Right cardiac atrium (tissue), 5 donors: ENCODE measurements at regions not wholly inside any gene's neighbourhood (a gene's known extent, or its start where the extent isn't known, plus 50 kb on each side); places are given as distances from the start of the nearest gene placed in this dataset.
A peak's percentile ranks its signal among the peaks of the same experiment; 100 is the strongest.

Source experiments
- ATAC-seq, 2 donors: fragments of 200-7000 bp; cut with Tn5 transposase; one replicate each; pipeline versions ENCODE4 v1.8.0 to v1.9.1; 2020; ENCODE audit warnings: moderate library complexity in 2 of 2, mild to moderate bottlenecking in 1 of 2
- DNase-seq, 3 donors: peaks; one replicate each; pipeline ENCODE4 v3.0.0-alpha.2; 2020
- H3K27ac ChIP-seq: one replicate; pipeline ENCODE4 v1.5.1; 2013; ENCODE audit warnings: mild to moderate bottlenecking, low read length, control low read depth, moderate library complexity
- H3K27me3 ChIP-seq: one replicate; pipeline ENCODE4 v1.6.1; 2013; ENCODE audit not compliant: control insufficient read depth, insufficient read depth
- H3K4me1 ChIP-seq: one replicate; pipeline ENCODE4 v1.6.1; 2013; ENCODE audit warnings: low read length; ENCODE audit not compliant: control insufficient read depth, insufficient read depth
- H3K4me3 ChIP-seq: one replicate; pipeline ENCODE4 v1.5.1; 2013; ENCODE audit warnings: low read length, control low read depth
- H3K9me3 ChIP-seq: one replicate; pipeline ENCODE4 v1.6.1; 2013; ENCODE audit warnings: low read length; ENCODE audit not compliant: control insufficient read depth
- WGBS: extraction: QIAGEN DNeasy Blood & Tissue Kit; methylation state at CpG from one replicate; pipeline ENCODE4 v1.1.7; 2013; 5-methylcytosine and 5-hydroxymethylcytosine counted together
- intact Hi-C, 4 donors: fragments of 100-400 bp; cut with DNase I; formaldehyde crosslinking; loops; one replicate each; pipeline versions ENCODE4 v1.11.0 to v1.14.0; 2022 to 2023
- donor health status: healthy with polysubstance abuse.
- donor health status: DM: no; HTN: yes; CAD: no.
- donor health status: DM: no; HTN: no; CAD: no.
- donor health status: DM: no; HTN: yes; CAD: no; lungs with severe emphysema.
- donor health status: DM: yes; HTN: yes; CAD: no.

GRCh38 chr5:174292348-174292747, 246.8 kb downstream of the NSG2 start:
- H3K4me3 ChIP-seq: no peak overlapping the region
- 89% methylated on average over 3 of the region's 3 CpGs for WGBS
- H3K27ac ChIP-seq: no peak overlapping the region
- no peaks in the 10 kb centered on the region for H3K9me3 ChIP-seq
- intact Hi-C loops: no loop called here
- DNase-seq (no peak), ATAC-seq (no peak)
- no peaks in the 10 kb centered on the region for H3K27me3 ChIP-seq
- H3K4me1 ChIP-seq: no peaks in the 10 kb centered on the region

DNA sequence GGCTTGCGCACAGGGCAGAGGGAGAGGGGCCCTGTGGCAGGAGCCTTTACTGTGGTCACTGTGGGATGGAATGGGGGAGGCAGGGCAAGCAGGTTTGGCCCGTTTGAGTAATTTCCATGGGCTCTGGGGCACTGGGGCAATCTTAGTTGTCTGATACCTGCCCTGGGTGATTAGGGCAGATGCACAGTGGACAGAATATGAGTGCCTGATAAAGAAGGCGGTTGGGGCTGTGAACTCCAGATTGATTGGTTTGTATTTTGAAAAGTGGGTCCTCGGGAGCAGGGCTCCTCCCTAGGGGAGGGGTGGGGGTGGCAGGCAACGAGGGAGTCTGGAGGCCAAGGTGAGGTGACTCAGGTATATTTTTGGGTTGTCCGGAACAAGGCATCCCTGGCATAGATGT, 247.5 kb downstream of the NSG2 start:
- intact Hi-C loops: no loop called here
- H3K27me3 ChIP-seq: no peaks in the 10 kb centered on the region
- no peak overlapping the region for H3K27ac ChIP-seq
- no peak for ATAC-seq
- 55% methylated on average over 6 of the region's 6 CpGs for WGBS
- no peak overlapping the region for H3K4me3 ChIP-seq
- no peaks in the 10 kb centered on the region for H3K9me3 ChIP-seq
- no peak for DNase-seq
- no peaks in the 10 kb centered on the region for H3K4me1 ChIP-seq

DNA sequence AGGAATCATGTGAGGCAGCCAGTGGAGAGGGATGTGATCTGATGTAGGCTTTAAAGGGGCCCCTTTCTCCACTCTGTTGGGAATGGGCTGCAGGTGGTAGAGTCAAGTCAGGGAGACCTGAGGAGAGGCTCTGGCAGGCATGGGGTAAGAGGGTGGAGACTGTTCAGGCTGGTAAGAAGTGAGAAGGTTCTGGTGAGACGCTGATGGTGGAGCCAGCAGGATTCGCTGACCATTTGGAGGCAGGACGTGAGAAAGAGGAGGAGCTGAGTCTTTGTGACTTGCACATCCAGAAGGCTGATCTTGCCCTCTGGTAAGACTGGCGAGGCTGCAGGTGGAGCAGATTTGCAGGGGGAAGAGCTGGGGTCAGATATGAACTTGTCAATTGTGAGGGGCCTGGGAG, 248.0 kb downstream of the NSG2 start:
- DNase-seq (no peak), ATAC-seq (no peak)
- no peak overlapping the region for H3K4me3 ChIP-seq
- H3K27ac ChIP-seq: no peak overlapping the region
- WGBS: 51% methylated on average over 4 of the region's 4 CpGs
- H3K4me1 ChIP-seq: no peaks in the 10 kb centered on the region
- intact Hi-C loops: no loop called here
- no peaks in the 10 kb centered on the region for H3K9me3 ChIP-seq
- H3K27me3 ChIP-seq: no peaks in the 10 kb centered on the region

GRCh38 chr5:174294891-174295620, 249.6 kb downstream of the NSG2 start:
- H3K4me1 ChIP-seq: no peaks in the 10 kb centered on the region
- no peak overlapping the region for H3K4me3 ChIP-seq
- intact Hi-C loops: no loop called here
- no peak for ATAC-seq
- H3K27ac ChIP-seq: no peak overlapping the region
- no peak for DNase-seq
- 65% methylated on average over 6 of the region's 6 CpGs for WGBS
- no peaks in the 10 kb centered on the region for H3K9me3 ChIP-seq
- H3K27me3 ChIP-seq: no peaks in the 10 kb centered on the region

GRCh38 chr5:174295702-174296436, 250.4 kb downstream of the NSG2 start:
- Histone ChIP-seq H3K27ac (no peak overlapping the region), H3K27me3 (no peaks in the 10 kb centered on the region), H3K4me3 (no peak overlapping the region), H3K9me3 (no peaks in the 10 kb centered on the region), H3K4me1 (peaks cover 2% of the 10 kb centered on the region)
- ATAC-seq (no peak), DNase-seq (no peak)
- intact Hi-C loops: no loop called here
- 56% methylated on average over 8 of the region's 8 CpGs for whole genome bisulfite sequencing

DNA sequence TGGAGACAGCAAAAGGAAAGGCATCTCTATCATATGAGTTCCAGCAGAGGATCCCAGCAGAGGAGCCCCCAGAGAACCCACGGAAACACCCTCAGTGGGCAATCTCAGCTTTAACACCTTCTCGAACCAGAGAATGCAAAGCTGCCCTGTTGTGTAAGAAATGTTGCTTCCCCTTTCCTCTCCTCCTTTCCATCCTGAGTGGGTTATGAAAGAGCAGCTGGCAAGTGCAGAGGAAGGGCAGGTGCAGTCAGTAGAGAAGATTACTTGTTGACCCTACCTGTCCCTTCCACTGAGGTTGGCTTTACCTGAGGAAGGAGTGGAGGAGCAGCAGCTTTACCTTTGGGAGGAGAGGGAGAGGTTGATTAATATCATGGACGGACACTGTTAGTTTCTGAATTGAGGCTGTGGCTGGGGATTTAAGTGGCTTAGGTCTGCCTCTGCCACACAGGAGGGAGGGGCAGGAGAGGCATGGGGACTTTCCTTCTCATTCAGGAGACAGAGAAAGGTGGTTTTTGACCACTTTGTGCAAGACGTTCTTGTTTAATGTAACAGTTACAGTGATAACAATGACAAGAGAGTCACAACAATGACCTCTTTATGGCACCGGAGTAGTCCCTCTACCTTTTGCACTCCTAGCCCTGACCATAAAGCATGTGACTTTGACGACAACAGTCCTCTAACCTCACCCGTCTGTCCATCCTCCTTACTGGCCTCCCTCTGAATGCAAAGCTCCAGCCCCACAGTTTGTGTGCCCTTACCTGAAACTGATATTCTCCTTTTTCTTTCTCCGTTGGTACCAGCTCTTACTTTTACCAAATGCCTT, 254.8 kb downstream of the NSG2 start:
- no peaks in the 10 kb centered on the region for H3K27me3 ChIP-seq
- no peak overlapping the region for H3K4me3 ChIP-seq
- ATAC-seq: no peak
- H3K27ac ChIP-seq: no peak overlapping the region
- H3K9me3 ChIP-seq: no peaks in the 10 kb centered on the region
- H3K4me1 ChIP-seq: peaks cover 2% of the 10 kb centered on the region
- 57% methylated on average over 8 of the region's 8 CpGs for WGBS
- no peak for DNase-seq
- intact Hi-C loops: no loop called here

GRCh38 chr5:174300941-174301761, 255.6 kb downstream of the NSG2 start:
- Histone ChIP-seq H3K27ac (no peak overlapping the region), H3K9me3 (no peaks in the 10 kb centered on the region), H3K4me1 (peaks cover 2% of the 10 kb centered on the region), H3K27me3 (no peaks in the 10 kb centered on the region), H3K4me3 (no peak overlapping the region)
- ATAC-seq: peak; percentile 73 to 86
- DNase-seq: peak in 2 of 3 donors; percentile 59 to 73
- whole genome bisulfite sequencing: 8% methylated on average over 12 of the region's 12 CpGs
- intact Hi-C loops: no loop called here

GRCh38 chr5:174301848-174302625, 256.5 kb downstream of the NSG2 start:
- no peak for DNase-seq
- H3K27ac ChIP-seq: no peak overlapping the region
- ATAC-seq: no peak
- no peaks in the 10 kb centered on the region for H3K27me3 ChIP-seq
- intact Hi-C loops: no loop called here
- WGBS: 83% methylated on average over 10 of the region's 10 CpGs
- H3K9me3 ChIP-seq: no peaks in the 10 kb centered on the region
- H3K4me1 ChIP-seq: peaks cover 2% of the 10 kb centered on the region
- no peak overlapping the region for H3K4me3 ChIP-seq

- WGBS: 73% methylated on average over 8 of the region's 8 CpGs
- no peaks in the 10 kb centered on the region for H3K27me3 ChIP-seq
These were observed 257.5 kb downstream of the NSG2 start for GRCh38 chr5:174303035-174303434.

DNA sequence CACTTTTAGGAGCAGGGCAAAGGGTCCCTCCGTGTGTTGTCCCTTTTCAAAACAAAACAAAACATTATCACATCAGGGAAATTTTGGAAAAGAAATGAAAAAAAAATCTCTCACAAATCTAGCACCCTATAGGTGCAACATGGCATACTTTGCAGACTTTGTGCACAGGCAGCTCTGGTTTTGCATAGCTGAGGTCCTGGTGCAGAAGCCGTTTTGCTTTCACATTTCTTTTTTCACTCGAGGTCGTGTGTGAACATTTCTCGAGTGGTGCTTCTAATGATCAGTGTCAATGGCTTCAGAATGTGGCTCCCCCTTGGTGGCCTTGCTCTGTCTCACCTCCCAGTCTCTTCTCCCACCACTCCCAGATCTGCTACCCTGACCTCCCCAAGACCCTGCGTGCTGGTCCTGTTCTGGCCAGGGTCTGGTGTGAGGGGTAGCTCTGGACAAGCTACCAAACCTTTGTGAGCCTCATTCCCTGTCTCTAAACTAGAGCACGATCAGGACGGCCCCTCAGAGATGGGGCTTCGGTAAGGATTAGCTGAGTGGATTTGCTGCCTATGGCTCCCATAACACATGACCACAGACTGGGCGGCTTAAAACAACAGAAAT, 258.0 kb downstream of the NSG2 start:
- intact Hi-C loops: no loop called here
- ATAC-seq: no peak

More at GRCh38 chr5:174303035-174303434, 257.5 kb downstream of the NSG2 start:
- Histone ChIP-seq H3K9me3 (no peaks in the 10 kb centered on the region), H3K4me3 (no peak overlapping the region), H3K4me1 (peaks cover 2% of the 10 kb centered on the region), H3K27ac (no peak overlapping the region)
- intact Hi-C loops: no loop called here
- DNase-seq (no peak), ATAC-seq (no peak)

More for the DNA sequence above, 258.0 kb downstream of the NSG2 start:
- H3K4me3 ChIP-seq: no peak overlapping the region
- 75% methylated on average over 10 of the region's 10 CpGs for WGBS
- H3K4me1 ChIP-seq: peaks cover 2% of the 10 kb centered on the region
- H3K27ac ChIP-seq: no peak overlapping the region
- no peak for DNase-seq
- no peaks in the 10 kb centered on the region for H3K27me3 ChIP-seq
- H3K9me3 ChIP-seq: no peaks in the 10 kb centered on the region
